A673 (cell line): ENCODE measurements at regions not wholly inside any gene's neighbourhood (a gene's known extent, or its start where the extent isn't known, plus 50 kb on each side); places are given as distances from the start of the nearest gene placed in this dataset.

ENCODE experiments used
- EZH2 ChIP-seq: fragments of 200-600 bp; sonication (generic); IDR thresholded peaks from 2 replicates; pipeline ENCODE4 v1.6.1; 2017; ENCODE audit warnings: borderline replicate concordance, low read depth, mild to moderate bottlenecking, mixed read lengths, antibody characterized with exemption, low read length; ENCODE audit not compliant: poor library complexity, severe bottlenecking
- TF ChIP-seq, protein P1 (sequence below): fragments of 300-800, 200-600 bp; sonication (generic); conservative IDR thresholded peaks from 2 replicates; pipeline ENCODE4 v1.5.1; 2017; ENCODE audit warnings: low read depth, mild to moderate bottlenecking, antibody characterized with exemption, low read length, moderate library complexity, mixed read lengths

DNA sequence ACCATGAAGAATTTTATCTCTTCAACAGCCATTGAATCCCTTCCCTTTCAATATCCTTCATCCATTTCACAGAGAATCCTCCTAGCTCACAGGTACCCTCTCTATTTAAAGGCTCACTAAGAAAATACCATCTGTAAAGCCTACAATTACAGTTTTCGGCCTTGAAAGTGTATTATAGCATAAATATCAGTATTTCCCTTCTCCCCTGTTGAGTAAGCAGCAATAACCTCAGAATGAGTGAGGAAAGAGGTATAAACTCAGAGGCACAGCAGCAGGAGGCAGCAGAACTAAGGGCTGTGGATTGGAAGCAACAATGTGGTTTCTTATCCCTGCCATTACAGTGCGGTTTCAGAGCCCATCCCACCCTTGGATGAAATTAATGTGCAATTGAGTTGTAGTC lies 360.6 kb upstream of the ATP10A start:
- TF ChIP-seq, protein P1, sequence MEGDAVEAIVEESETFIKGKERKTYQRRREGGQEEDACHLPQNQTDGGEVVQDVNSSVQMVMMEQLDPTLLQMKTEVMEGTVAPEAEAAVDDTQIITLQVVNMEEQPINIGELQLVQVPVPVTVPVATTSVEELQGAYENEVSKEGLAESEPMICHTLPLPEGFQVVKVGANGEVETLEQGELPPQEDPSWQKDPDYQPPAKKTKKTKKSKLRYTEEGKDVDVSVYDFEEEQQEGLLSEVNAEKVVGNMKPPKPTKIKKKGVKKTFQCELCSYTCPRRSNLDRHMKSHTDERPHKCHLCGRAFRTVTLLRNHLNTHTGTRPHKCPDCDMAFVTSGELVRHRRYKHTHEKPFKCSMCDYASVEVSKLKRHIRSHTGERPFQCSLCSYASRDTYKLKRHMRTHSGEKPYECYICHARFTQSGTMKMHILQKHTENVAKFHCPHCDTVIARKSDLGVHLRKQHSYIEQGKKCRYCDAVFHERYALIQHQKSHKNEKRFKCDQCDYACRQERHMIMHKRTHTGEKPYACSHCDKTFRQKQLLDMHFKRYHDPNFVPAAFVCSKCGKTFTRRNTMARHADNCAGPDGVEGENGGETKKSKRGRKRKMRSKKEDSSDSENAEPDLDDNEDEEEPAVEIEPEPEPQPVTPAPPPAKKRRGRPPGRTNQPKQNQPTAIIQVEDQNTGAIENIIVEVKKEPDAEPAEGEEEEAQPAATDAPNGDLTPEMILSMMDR, result no peak
- TF ChIP-seq EZH2, result no peak
